GM12874 (cell line): ENCODE measurements at regions not wholly inside any gene's neighbourhood (a gene's known extent, or its start where the extent isn't known, plus 50 kb on each side); places are given as distances from the start of the nearest gene placed in this dataset.

Experiments
- TF ChIP-seq, protein P1 (sequence below): IDR thresholded peaks from 2 replicates; pipeline ENCODE4 v1.5.1; 2011; ENCODE audit warnings: low read depth, mild to moderate bottlenecking, control low read depth, low read length, moderate library complexity; ENCODE audit not compliant: insufficient read depth

DNA sequence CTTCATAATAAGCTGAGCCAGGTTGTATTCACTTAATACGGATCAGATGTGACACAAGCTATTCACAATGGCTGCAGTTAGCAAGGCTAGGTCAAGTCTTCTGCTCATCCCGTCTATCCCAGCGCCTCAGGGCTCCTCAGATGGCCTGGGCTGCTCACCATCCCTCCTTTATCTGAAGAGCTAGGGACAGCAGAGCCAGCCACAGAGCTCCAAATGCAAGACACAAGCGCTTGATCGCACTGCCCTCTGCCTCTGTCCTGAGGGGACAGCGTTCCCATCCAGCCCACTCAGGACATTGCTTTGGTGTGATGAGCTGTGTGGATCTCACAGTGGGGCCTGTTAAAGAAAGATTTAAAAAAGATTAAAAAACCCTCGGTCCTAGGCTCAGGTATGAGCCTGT is 254.4 kb upstream of the HS6ST1 start:
- TF ChIP-seq, protein P1, sequence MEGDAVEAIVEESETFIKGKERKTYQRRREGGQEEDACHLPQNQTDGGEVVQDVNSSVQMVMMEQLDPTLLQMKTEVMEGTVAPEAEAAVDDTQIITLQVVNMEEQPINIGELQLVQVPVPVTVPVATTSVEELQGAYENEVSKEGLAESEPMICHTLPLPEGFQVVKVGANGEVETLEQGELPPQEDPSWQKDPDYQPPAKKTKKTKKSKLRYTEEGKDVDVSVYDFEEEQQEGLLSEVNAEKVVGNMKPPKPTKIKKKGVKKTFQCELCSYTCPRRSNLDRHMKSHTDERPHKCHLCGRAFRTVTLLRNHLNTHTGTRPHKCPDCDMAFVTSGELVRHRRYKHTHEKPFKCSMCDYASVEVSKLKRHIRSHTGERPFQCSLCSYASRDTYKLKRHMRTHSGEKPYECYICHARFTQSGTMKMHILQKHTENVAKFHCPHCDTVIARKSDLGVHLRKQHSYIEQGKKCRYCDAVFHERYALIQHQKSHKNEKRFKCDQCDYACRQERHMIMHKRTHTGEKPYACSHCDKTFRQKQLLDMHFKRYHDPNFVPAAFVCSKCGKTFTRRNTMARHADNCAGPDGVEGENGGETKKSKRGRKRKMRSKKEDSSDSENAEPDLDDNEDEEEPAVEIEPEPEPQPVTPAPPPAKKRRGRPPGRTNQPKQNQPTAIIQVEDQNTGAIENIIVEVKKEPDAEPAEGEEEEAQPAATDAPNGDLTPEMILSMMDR = no peak

DNA sequence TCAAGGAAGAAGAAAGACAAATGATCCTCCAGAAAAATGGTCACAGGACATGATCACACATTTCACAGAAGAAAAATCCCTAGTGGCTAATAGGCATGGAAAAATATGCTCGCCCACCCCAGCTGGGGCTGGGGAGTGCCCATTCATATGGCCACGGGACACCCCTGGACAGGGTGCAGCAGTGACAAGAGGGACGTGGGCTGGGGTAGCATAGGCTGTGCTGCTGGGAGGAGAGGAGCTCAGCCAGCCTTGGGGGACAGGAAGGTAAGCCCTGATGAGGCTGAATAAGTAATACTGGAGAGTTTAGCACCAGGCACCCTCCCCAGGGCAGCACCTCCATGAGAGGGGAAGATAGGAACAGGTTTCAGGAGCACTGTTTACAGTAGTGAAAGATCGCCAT is 254.9 kb upstream of the HS6ST1 start:
- TF ChIP-seq, protein P1 = no peak

DNA sequence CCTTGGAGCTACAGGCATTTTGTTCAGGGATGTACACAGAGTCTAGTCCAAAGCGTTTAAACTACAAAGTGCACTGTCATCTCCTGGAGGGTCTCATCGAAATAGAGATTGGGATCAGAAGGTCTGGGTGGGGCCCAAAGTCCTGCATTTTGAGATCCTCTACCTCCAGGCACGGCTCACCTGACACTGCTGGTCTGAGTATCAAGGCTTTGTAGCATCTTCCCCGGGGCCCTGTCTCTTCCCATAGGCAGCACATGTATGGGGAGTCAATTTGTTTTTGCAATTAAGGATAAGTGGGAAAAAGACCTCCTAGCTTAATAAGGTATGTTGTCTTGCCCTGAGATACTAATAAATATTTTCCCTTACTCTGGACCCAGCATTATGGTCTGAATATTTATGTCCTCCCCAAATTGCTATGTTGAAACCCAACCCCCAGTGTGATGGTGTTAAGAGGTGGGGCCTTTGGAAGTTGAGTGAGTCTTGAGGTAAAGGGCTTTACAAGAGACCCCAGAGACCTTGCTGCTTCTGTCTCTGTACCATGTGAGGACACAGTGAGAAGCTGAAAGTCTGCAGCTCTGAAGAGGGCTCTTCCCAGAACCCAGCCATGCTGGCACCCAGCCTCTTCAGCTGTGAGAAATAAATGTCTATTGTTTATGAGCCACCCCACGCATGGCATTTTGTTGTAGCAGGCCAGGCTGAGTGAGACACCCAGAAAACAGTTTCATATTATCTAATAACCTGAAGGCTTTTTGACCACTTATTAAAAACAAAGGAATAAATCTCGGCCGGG is 258.7 kb upstream of the HS6ST1 start:
- TF ChIP-seq, protein P1 = no peak

DNA sequence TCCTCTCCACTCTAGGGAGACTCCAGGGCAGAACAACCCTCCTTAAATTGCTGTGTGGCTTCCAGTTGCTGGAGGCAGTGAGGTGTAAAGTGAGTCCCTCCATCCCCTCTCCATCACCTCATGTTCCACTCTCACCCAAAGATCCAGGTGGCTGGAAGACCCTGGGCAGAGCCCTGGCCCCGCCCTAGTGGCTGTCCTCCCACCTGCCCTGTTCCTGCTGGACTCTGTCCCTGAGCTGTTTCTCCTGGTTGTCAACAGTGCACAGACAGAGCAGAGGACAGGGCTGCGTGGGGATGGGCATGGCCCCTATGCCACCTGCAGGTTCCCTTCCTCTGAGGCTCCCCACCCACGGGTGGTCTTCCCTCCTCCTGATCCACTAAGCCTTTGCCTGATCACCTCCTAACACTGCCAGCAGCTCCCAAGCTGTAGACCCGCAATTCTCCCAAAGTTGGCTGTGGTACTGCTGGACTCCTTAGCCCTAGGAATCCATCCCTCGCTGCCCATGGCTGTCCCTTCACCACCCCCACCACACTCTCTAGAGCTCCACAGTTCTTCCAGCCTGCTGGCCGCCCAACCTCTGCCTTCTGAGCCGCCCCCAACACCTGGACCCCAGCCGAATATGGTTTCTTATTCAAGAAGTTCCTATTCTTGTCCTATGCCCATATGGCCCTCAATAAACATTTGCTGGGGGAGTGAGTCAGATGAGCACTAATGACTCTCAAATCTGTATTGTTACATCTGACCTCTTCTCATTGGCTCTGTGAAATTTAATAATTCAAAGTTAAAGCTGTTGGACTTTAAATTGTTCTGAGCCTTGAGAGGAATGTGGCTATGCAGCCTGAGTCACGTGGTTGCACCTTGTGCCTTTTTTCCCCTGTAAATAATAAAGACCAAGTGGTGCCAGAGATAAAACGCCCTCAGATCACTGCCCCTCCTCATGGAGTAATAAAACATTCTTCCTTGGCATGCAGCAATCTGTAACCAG is 260.0 kb upstream of the HS6ST1 start:
- TF ChIP-seq, protein P1 = no peak

DNA sequence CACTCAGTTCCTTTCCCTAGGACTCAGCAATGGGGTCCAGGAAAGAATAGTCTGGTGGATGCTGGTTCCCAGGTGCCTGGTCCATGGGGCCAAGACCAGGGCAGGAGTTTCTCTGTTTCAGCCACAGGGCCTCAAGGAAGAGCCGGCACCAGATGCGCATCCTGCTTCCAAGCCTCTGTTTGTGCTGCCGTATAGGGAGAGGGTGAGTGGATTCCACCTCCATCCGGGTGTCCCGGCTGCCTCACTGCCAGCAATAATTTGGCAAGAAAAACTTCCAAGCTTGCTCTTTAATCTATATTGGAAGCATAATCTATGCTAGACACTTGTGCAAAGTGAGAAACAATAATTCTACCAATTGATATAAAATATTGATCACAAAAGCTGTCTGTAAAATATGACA is 261.2 kb upstream of the HS6ST1 start:
- TF ChIP-seq, protein P1 = no peak

DNA sequence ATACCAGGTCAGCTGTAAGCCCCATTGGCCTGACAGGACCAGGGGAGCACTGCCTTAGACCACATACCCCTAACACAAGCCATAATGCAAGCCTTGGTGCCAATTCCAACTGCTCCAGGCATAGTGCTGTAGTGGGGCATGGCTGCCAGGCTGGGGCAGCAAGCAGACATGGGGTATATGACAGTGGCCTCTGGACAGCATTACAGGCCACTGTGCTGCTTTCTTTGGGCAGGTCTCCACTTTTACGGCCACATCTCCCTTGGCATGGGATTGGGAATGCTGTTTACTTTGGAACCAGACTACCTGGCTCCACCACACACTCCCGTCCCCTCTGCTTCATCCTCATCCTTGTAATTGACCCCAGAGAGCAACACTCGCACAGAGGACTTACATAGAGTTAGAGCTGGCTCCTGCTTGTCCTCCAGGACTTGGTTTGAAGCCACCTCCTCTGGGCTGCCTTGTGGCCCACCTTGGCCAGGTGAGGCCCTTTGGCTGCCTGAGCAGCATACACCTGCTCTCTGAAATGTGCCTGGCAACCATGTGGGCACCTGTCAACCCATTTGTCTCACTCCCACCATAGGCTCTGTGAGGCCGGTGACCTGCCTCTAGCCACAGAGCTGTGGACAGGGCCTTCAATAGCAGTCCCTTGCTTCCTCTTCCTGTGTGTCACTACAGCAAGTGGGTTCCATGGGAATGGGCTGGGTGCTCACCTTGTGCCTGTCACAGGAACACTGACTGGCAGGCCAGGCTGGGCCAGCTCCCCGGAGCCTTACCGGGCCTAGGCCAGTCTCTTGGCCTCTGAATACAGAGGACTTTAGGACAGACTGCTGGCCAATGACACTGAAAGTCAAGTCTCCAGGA is 262.6 kb upstream of the HS6ST1 start:
- TF ChIP-seq, protein P1 = no peak
